Adrenal gland (tissue), 9 donors: ENCODE measurements at regions not wholly inside any gene's neighbourhood (a gene's known extent, or its start where the extent isn't known, plus 50 kb on each side); places are given as distances from the start of the nearest gene placed in this dataset.

Experiments
- DNase-seq, 7 donors: peaks; one replicate each; pipeline ENCODE4 v3.0.0-alpha.2; 2019 to 2020
- H3K27ac ChIP-seq, 5 donors: fragments of 200-600 bp; sonication (generic) in 4 of 5; 1 replicate in 3 of 5; 2 replicates in 2 of 5; pipeline versions ENCODE4 v1.5.1 to v1.8.0; 2016 to 2020; ENCODE audit warnings: mild to moderate bottlenecking in 1 of 5
- H3K27me3 ChIP-seq: fragments of 200-600 bp; 2 replicates; pipeline ENCODE4 v1.8.0; 2021
- H3K36me3 ChIP-seq, 2 donors: fragments of 200-600 bp; replicated peaks in 1 of 2; 1 replicate in 1 of 2; 2 replicates in 1 of 2; pipeline versions ENCODE4 v1.5.1 to v1.8.0; 2018 to 2022
- H3K4me1 ChIP-seq, 2 donors: fragments of 200-600 bp; replicated peaks in 1 of 2; 1 replicate in 1 of 2; 2 replicates in 1 of 2; pipeline versions ENCODE4 v1.5.1 to v1.8.0; 2018 to 2021
- H3K4me3 ChIP-seq, 4 donors: fragments of 200-600 bp; sonication (generic) in 3 of 4; one replicate each; pipeline ENCODE4 v1.5.1; 2016 to 2018
- H3K9me3 ChIP-seq, 3 donors: fragments of 200-600 bp; sonication (generic) in 1 of 3; replicated peaks in 1 of 3; 1 replicate in 2 of 3; 2 replicates in 1 of 3; pipeline versions ENCODE4 v1.5.1 to v1.8.0; 2016 to 2021
- CTCF ChIP-seq, 6 experiments: fragments of 450-650 bp in 4 of 6; fragments of 200-600 bp in 2 of 6; sonication (generic) in 1 of 6; IDR thresholded peaks; 1 replicate in 5 of 6; 2 replicates in 1 of 6; pipeline versions ENCODE4 v1.5.1 to v1.8.0; 2016 to 2021; ENCODE audit warnings: antibody characterized with exemption in 6 of 6, mild to moderate bottlenecking in 2 of 6, moderate library complexity in 1 of 6
- POLR2A ChIP-seq, 2 donors: fragments of 450-650 bp; IDR thresholded peaks; one replicate each; pipeline ENCODE4 v1.6.1; 2017; ENCODE audit warnings: antibody characterized with exemption in 2 of 2, mild to moderate bottlenecking in 2 of 2, moderate library complexity in 1 of 2
- WGBS, 4 donors: extraction: QIAGEN DNeasy Blood & Tissue Kit in 2 of 4; methylation state at CpG; one replicate each; pipeline versions ENCODE4 v1.1.5 to v1.1.7; 2013 to 2017; 5-methylcytosine and 5-hydroxymethylcytosine counted together
- intact Hi-C, 2 donors: fragments of 100-400 bp; cut with DNase I; formaldehyde crosslinking; loops; one replicate each; pipeline versions ENCODE4 v1.14.1 to v1.15.0; 2022 to 2023
- donor health status: healthy with polysubstance abuse.
- donor health status: Bipolar disorder and iron deficiency.
- donor health status: DM: yes; HTN: yes; CAD: no.
- donor health status: DM: no; HTN: no; CAD: no.
- donor health status: DM: no; HTN: no; CAD: no.

- 76 to 80% (median 79%) methylated on average over 6 of the region's 6 CpGs for WGBS, 4 donors
- H3K36me3 ChIP-seq, result no peaks in the 10 kb centered on the region
- H3K27ac ChIP-seq, result no peak overlapping the region
- H3K9me3 ChIP-seq, result no peaks in the 10 kb centered on the region
- TF ChIP-seq POLR2A (IDR thresholded peaks at IDR 0.05) (no peak), CTCF (IDR thresholded peaks at IDR 0.05) (no peak)
- no peak overlapping the region for H3K4me3 ChIP-seq
- H3K4me1 ChIP-seq, result peaks cover 0 to 6% of the 10 kb centered on the region in 2 donors
- intact Hi-C loops, result no loop called here
- H3K27me3 ChIP-seq, result no peaks in the 10 kb centered on the region
- no peak for DNase-seq
Measured at GRCh38 chr13:50613356-50613831, 230.1 kb downstream of the DLEU7 start.

- 68 to 89% (median 78%) methylated on average over 2 of the region's 2 CpGs for WGBS, 4 donors
- TF ChIP-seq CTCF (IDR thresholded peaks at IDR 0.05), result no peak
- TF ChIP-seq POLR2A (IDR thresholded peaks at IDR 0.05), result no peak
Measured at GRCh38 chr13:50615234-50615633, 228.3 kb downstream of the DLEU7 start.

GRCh38 chr13:50616101-50616500, 227.4 kb downstream of the DLEU7 start:
- Histone ChIP-seq H3K27ac (no peak overlapping the region), H3K4me1 (peaks cover 0 to 6% of the 10 kb centered on the region in 2 donors), H3K9me3 (no peaks in the 10 kb centered on the region), H3K36me3 (no peaks in the 10 kb centered on the region), H3K4me3 (no peak overlapping the region), H3K27me3 (no peaks in the 10 kb centered on the region)
- no peak for DNase-seq
- TF ChIP-seq CTCF (IDR thresholded peaks at IDR 0.05) (no peak), POLR2A (IDR thresholded peaks at IDR 0.05) (no peak)
- intact Hi-C loops, result no loop called here
- 87 to 89% (median 88%) methylated on average over 2 of the region's 2 CpGs for WGBS, 4 donors

More at GRCh38 chr13:50615234-50615633, 228.3 kb downstream of the DLEU7 start:
- H3K36me3 ChIP-seq, result no peaks in the 10 kb centered on the region
- DNase-seq, result no peak
- intact Hi-C loops, result no loop called here
- H3K27me3 ChIP-seq, result no peaks in the 10 kb centered on the region
- H3K9me3 ChIP-seq, result no peaks in the 10 kb centered on the region
- H3K4me3 ChIP-seq, result no peak overlapping the region
- H3K27ac ChIP-seq, result no peak overlapping the region
- peaks cover 0 to 6% of the 10 kb centered on the region in 2 donors for H3K4me1 ChIP-seq

GRCh38 chr13:50617134-50617721, 226.3 kb downstream of the DLEU7 start:
- peaks cover 0 to 6% of the 10 kb centered on the region in 2 donors for H3K4me1 ChIP-seq
- no peaks in the 10 kb centered on the region for H3K36me3 ChIP-seq
- intact Hi-C loops, result no loop called here
- no peak for DNase-seq
- H3K27ac ChIP-seq, result no peak overlapping the region
- H3K9me3 ChIP-seq, result no peaks in the 10 kb centered on the region
- no peaks in the 10 kb centered on the region for H3K27me3 ChIP-seq
- no peak overlapping the region for H3K4me3 ChIP-seq
- 88 to 94% (median 91%) methylated on average over 3 of the region's 3 CpGs for WGBS, 4 donors
- no peak for TF ChIP-seq CTCF (IDR thresholded peaks at IDR 0.05)
- no peak for TF ChIP-seq POLR2A (IDR thresholded peaks at IDR 0.05)
